B cell (primary cell): ENCODE measurements at regions not wholly inside any gene's neighbourhood (a gene's known extent, or its start where the extent isn't known, plus 50 kb on each side); places are given as distances from the start of the nearest gene placed in this dataset.

ENCODE experiments used
- CTCF ChIP-seq: fragments of 200-600 bp; IDR thresholded peaks from one replicate; pipeline ENCODE4 v1.8.0; 2022; ENCODE audit warnings: antibody characterized with exemption, mild to moderate bottlenecking
- EZH2 ChIP-seq: IDR thresholded peaks from 2 replicates; pipeline ENCODE4 v1.6.1; 2012; ENCODE audit warnings: borderline replicate concordance, low read depth, mild to moderate bottlenecking, moderate library complexity, low read length; ENCODE audit not compliant: insufficient read depth, poor library complexity, severe bottlenecking

- TF ChIP-seq EZH2 (no peak), CTCF (no peak)
Observed at GRCh38 chr4:59869056-59869455, 1331.1 kb upstream of the ADGRL3 start.
